Activated naive CD4-positive, alpha-beta T cell treated with anti-CD3 and anti-CD28 coated beads for 36 hours (primary cell): ENCODE measurements at regions not wholly inside any gene's neighbourhood (a gene's known extent, or its start where the extent isn't known, plus 50 kb on each side); places are given as distances from the start of the nearest gene placed in this dataset.

ENCODE experiments used
- CTCF ChIA-PET: fragments of 350-600 bp; sonication (Branson Sonifier 250); formaldehyde crosslinking; loops from one replicate; lab custom pipeline; 2021; ENCODE audit warnings: antibody characterized with exemption; lab: Charles Lee
- DNase-seq: peaks from one replicate; pipeline ENCODE4 v3.0.0-alpha.2; 2020
- H3K27ac Mint-ChIP-seq: one replicate; pipeline ENCODE4 v1.8.0; 2021; ENCODE audit warnings: mild to moderate bottlenecking, mixed read lengths
- H3K27me3 Mint-ChIP-seq: one replicate; pipeline ENCODE4 v1.8.0; 2021; ENCODE audit warnings: low read depth, mixed read lengths
- H3K36me3 Mint-ChIP-seq: one replicate; pipeline ENCODE4 v1.8.0; 2021; ENCODE audit warnings: low read depth, mixed read lengths
- H3K4me1 Mint-ChIP-seq: one replicate; pipeline ENCODE4 v1.8.0; 2021; ENCODE audit warnings: low read depth, mixed read lengths
- H3K4me3 Mint-ChIP-seq: one replicate; pipeline ENCODE4 v1.8.0; 2021; ENCODE audit warnings: mild to moderate bottlenecking, moderate library complexity, mixed read lengths
- H3K9me3 Mint-ChIP-seq: one replicate; pipeline ENCODE4 v1.8.0; 2021; ENCODE audit warnings: mixed read lengths
- intact Hi-C: fragments of 100-400 bp; cut with micrococcal nuclease; formaldehyde crosslinking; loops from one replicate; pipeline ENCODE4 v1.15.1; 2023

GRCh38 chr13:87426742-87427141, 244.4 kb upstream of the SLITRK5 start:
- H3K36me3 Mint-ChIP-seq: no peaks in the 10 kb centered on the region
- no peak overlapping the region for H3K27ac Mint-ChIP-seq
- no peak overlapping the region for H3K4me3 Mint-ChIP-seq
- no peaks in the 10 kb centered on the region for H3K27me3 Mint-ChIP-seq
- no peak for DNase-seq
- H3K4me1 Mint-ChIP-seq: no peaks in the 10 kb centered on the region
- peaks cover 6% of the 10 kb centered on the region for H3K9me3 Mint-ChIP-seq
- CTCF ChIA-PET: no interaction called here
- intact Hi-C loops: no loop called here

GRCh38 chr13:87444135-87444534, 227.0 kb upstream of the SLITRK5 start:
- Mint-ChIP-seq H3K27me3 (no peaks in the 10 kb centered on the region), H3K4me1 (no peaks in the 10 kb centered on the region), H3K36me3 (no peaks in the 10 kb centered on the region), H3K9me3 (peaks cover 3% of the 10 kb centered on the region), H3K4me3 (no peak overlapping the region), H3K27ac (no peak overlapping the region)
- DNase-seq: no peak
- CTCF ChIA-PET: no interaction called here
- intact Hi-C loops: no loop called here

GRCh38 chr13:87452281-87452680, 218.9 kb upstream of the SLITRK5 start:
- no peak overlapping the region for H3K4me3 Mint-ChIP-seq
- no peaks in the 10 kb centered on the region for H3K36me3 Mint-ChIP-seq
- intact Hi-C loops: no loop called here
- DNase-seq: no peak
- H3K4me1 Mint-ChIP-seq: no peaks in the 10 kb centered on the region
- CTCF ChIA-PET: no interaction called here
- no peak overlapping the region for H3K27ac Mint-ChIP-seq
- no peaks in the 10 kb centered on the region for H3K27me3 Mint-ChIP-seq
- peaks cover under 1% of the 10 kb centered on the region for H3K9me3 Mint-ChIP-seq

GRCh38 chr13:87453244-87453643, 217.9 kb upstream of the SLITRK5 start:
- H3K4me3 Mint-ChIP-seq: no peak overlapping the region
- H3K27ac Mint-ChIP-seq: no peak overlapping the region
- intact Hi-C loops: no loop called here
- DNase-seq: no peak
- no peaks in the 10 kb centered on the region for H3K4me1 Mint-ChIP-seq
- no peaks in the 10 kb centered on the region for H3K27me3 Mint-ChIP-seq
- H3K9me3 Mint-ChIP-seq: peaks cover 2% of the 10 kb centered on the region
- CTCF ChIA-PET: interaction anchor here (0.6 kb wide), 1 partner anchor 141 kb away, joined by 3 read pairs; no protein-coding TSS in a partner anchor
- H3K36me3 Mint-ChIP-seq: no peaks in the 10 kb centered on the region

- CTCF ChIA-PET: no interaction called here
- no peaks in the 10 kb centered on the region for H3K36me3 Mint-ChIP-seq
Observed at GRCh38 chr13:87459419-87459818, 211.8 kb upstream of the SLITRK5 start.

GRCh38 chr13:87497426-87497825, 173.7 kb upstream of the SLITRK5 start:
- Mint-ChIP-seq H3K4me3 (no peak overlapping the region), H3K27ac (no peak overlapping the region), H3K27me3 (no peaks in the 10 kb centered on the region), H3K4me1 (no peaks in the 10 kb centered on the region), H3K9me3 (peaks cover 5% of the 10 kb centered on the region), H3K36me3 (no peaks in the 10 kb centered on the region)
- CTCF ChIA-PET: no interaction called here
- DNase-seq: no peak
- intact Hi-C loops: no loop called here

More at GRCh38 chr13:87459419-87459818, 211.8 kb upstream of the SLITRK5 start:
- Mint-ChIP-seq H3K4me3 (no peak overlapping the region), H3K4me1 (no peaks in the 10 kb centered on the region), H3K27ac (no peak overlapping the region), H3K27me3 (no peaks in the 10 kb centered on the region), H3K9me3 (peaks cover 6% of the 10 kb centered on the region)
- DNase-seq: no peak
- intact Hi-C loops: no loop called here

- DNase-seq: no peak
- no peaks in the 10 kb centered on the region for H3K36me3 Mint-ChIP-seq
- H3K27me3 Mint-ChIP-seq: no peaks in the 10 kb centered on the region
- H3K4me1 Mint-ChIP-seq: no peaks in the 10 kb centered on the region
- no peak overlapping the region for H3K4me3 Mint-ChIP-seq
- intact Hi-C loops: no loop called here
- no peak overlapping the region for H3K27ac Mint-ChIP-seq
- H3K9me3 Mint-ChIP-seq: peaks cover 8% of the 10 kb centered on the region
- CTCF ChIA-PET: interaction anchor here (0.7 kb wide), 1 partner anchor 1604 kb away, joined by 3 read pairs; no protein-coding TSS in a partner anchor
Observed at GRCh38 chr13:87498681-87499080, 172.5 kb upstream of the SLITRK5 start.

- CTCF ChIA-PET: no interaction called here
- intact Hi-C loops: no loop called here
- Mint-ChIP-seq H3K4me3 (no peak overlapping the region), H3K27me3 (no peaks in the 10 kb centered on the region), H3K36me3 (no peaks in the 10 kb centered on the region), H3K9me3 (peaks cover 5% of the 10 kb centered on the region), H3K4me1 (no peaks in the 10 kb centered on the region), H3K27ac (no peak overlapping the region)
- no peak for DNase-seq
Observed at GRCh38 chr13:87524775-87525174, 146.4 kb upstream of the SLITRK5 start.

GRCh38 chr13:87533776-87534175, 137.4 kb upstream of the SLITRK5 start:
- Mint-ChIP-seq H3K36me3 (no peaks in the 10 kb centered on the region), H3K4me1 (no peaks in the 10 kb centered on the region), H3K27ac (no peak overlapping the region), H3K9me3 (peaks cover 10% of the 10 kb centered on the region), H3K27me3 (no peaks in the 10 kb centered on the region), H3K4me3 (no peak overlapping the region)
- no peak for DNase-seq
- CTCF ChIA-PET: no interaction called here
- intact Hi-C loops: no loop called here

GRCh38 chr13:87535911-87536310, 135.3 kb upstream of the SLITRK5 start:
- Mint-ChIP-seq H3K4me1 (no peaks in the 10 kb centered on the region), H3K27me3 (no peaks in the 10 kb centered on the region), H3K4me3 (no peak overlapping the region), H3K9me3 (peaks cover 5% of the 10 kb centered on the region), H3K36me3 (no peaks in the 10 kb centered on the region), H3K27ac (no peak overlapping the region)
- DNase-seq: no peak
- CTCF ChIA-PET: no interaction called here
- intact Hi-C loops: no loop called here

GRCh38 chr13:87536499-87536898, 134.7 kb upstream of the SLITRK5 start:
- no peak for DNase-seq
- no peaks in the 10 kb centered on the region for H3K27me3 Mint-ChIP-seq
- H3K36me3 Mint-ChIP-seq: no peaks in the 10 kb centered on the region
- no peak overlapping the region for H3K4me3 Mint-ChIP-seq
- no peak overlapping the region for H3K27ac Mint-ChIP-seq
- CTCF ChIA-PET: no interaction called here
- no peaks in the 10 kb centered on the region for H3K4me1 Mint-ChIP-seq
- H3K9me3 Mint-ChIP-seq: peaks cover 5% of the 10 kb centered on the region
- intact Hi-C loops: no loop called here

GRCh38 chr13:87536899-87537298, 134.3 kb upstream of the SLITRK5 start:
- DNase-seq: no peak
- no peak overlapping the region for H3K27ac Mint-ChIP-seq
- intact Hi-C loops: no loop called here
- H3K4me3 Mint-ChIP-seq: no peak overlapping the region
- H3K27me3 Mint-ChIP-seq: no peaks in the 10 kb centered on the region
- H3K9me3 Mint-ChIP-seq: peaks cover 5% of the 10 kb centered on the region
- H3K36me3 Mint-ChIP-seq: no peaks in the 10 kb centered on the region
- H3K4me1 Mint-ChIP-seq: no peaks in the 10 kb centered on the region
- CTCF ChIA-PET: no interaction called here

- intact Hi-C loops: no loop called here
- CTCF ChIA-PET: no interaction called here
- no peaks in the 10 kb centered on the region for H3K27me3 Mint-ChIP-seq
- H3K27ac Mint-ChIP-seq: no peak overlapping the region
- no peak for DNase-seq
- no peak overlapping the region for H3K4me3 Mint-ChIP-seq
- H3K4me1 Mint-ChIP-seq: no peaks in the 10 kb centered on the region
- no peaks in the 10 kb centered on the region for H3K36me3 Mint-ChIP-seq
- H3K9me3 Mint-ChIP-seq: peaks cover 4% of the 10 kb centered on the region
Observed at GRCh38 chr13:87537951-87538350, 133.2 kb upstream of the SLITRK5 start.
